DND-41 (cell line): ENCODE measurements at regions not wholly inside any gene's neighbourhood (a gene's known extent, or its start where the extent isn't known, plus 50 kb on each side); places are given as distances from the start of the nearest gene placed in this dataset.

ENCODE experiments used
- CTCF ChIP-seq: IDR thresholded peaks from 2 replicates; pipeline ENCODE4 v1.5.1; 2012; ENCODE audit warnings: borderline replicate concordance, low read length, moderate library complexity, mild to moderate bottlenecking; ENCODE audit not compliant: poor library complexity, severe bottlenecking; ENCODE audit errors: extremely low read depth
- EZH2 ChIP-seq: IDR thresholded peaks from 3 replicates; pipeline ENCODE4 v1.6.1; 2012; ENCODE audit warnings: borderline replicate concordance, low read depth, mild to moderate bottlenecking, moderate library complexity, low read length, inconsistent platforms; ENCODE audit not compliant: severe bottlenecking

GRCh38 chr5:67681703-67682102, 485.1 kb upstream of the CD180 start:
- TF ChIP-seq CTCF (no peak), EZH2 (no peak)
